IPS-18a (cell line): ENCODE measurements at regions not wholly inside any gene's neighbourhood (a gene's known extent, or its start where the extent isn't known, plus 50 kb on each side); places are given as distances from the start of the nearest gene placed in this dataset.

Source experiments
- H3K27ac ChIP-seq: one replicate; pipeline ENCODE4 v1.5.1; 2013; ENCODE audit warnings: low read length
- H3K27me3 ChIP-seq: one replicate; pipeline ENCODE4 v1.6.1; 2013; ENCODE audit warnings: mild to moderate bottlenecking, low read length; ENCODE audit not compliant: control insufficient read depth, insufficient read depth
- H3K36me3 ChIP-seq: one replicate; pipeline ENCODE4 v1.6.1; 2013; ENCODE audit warnings: low read depth, low read length; ENCODE audit not compliant: control insufficient read depth
- H3K4me1 ChIP-seq: one replicate; pipeline ENCODE4 v1.6.1; 2013; ENCODE audit warnings: low read depth, low read length; ENCODE audit not compliant: control insufficient read depth
- H3K4me3 ChIP-seq: one replicate; pipeline ENCODE4 v1.5.1; 2013; ENCODE audit warnings: low read length
- H3K9ac ChIP-seq: one replicate; pipeline ENCODE4 v1.6.1; 2013; ENCODE audit warnings: mild to moderate bottlenecking, low read length, moderate library complexity
- H3K9me3 ChIP-seq: one replicate; pipeline ENCODE4 v1.6.1; 2013; ENCODE audit warnings: low read depth, low read length; ENCODE audit not compliant: control insufficient read depth

DNA sequence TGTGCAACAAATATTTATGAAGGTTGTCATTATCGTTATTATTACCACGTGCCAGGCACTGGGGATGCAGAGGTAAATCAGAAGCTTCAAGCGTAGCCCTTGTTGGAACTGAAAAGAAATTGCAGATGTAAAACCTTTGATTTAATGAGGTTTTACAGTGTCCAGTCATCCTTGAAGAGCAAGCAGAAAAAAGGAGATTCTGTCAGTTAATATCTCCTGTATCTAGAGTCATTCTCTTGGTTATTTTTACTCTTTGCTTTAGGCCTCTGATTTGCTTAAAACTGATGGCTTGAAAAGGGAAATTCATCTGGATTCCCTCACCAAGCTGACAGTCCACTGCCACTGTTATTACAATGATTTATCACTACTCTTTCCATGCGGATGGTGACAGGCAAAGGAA lies 179.3 kb downstream of the GALC start:
- H3K27me3 ChIP-seq: no peaks in the 10 kb centered on the region
- no peak overlapping the region for H3K4me3 ChIP-seq
- H3K27ac ChIP-seq: no peak overlapping the region
- H3K36me3 ChIP-seq: no peaks in the 10 kb centered on the region
- no peaks in the 10 kb centered on the region for H3K9me3 ChIP-seq
- H3K9ac ChIP-seq: no peak overlapping the region
- H3K4me1 ChIP-seq: no peaks in the 10 kb centered on the region

DNA sequence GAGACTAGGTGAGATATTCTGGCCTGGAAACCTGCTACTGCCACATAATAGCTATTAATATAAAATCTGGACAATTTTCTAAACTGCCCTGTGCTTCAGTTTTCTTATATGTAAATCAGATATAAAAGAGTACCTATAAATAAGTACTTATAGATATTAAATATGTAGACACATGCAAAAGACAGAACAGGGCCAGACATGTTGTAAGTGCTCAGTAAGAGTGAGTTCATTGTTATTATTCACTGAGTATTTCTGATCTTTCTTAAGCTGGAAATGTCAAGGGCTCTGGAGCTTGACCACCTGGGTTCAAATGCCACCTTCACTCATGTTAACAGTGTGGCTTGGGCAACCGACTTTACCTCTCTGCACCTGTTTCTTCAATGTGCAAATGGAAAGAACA lies 179.8 kb downstream of the GALC start:
- no peak overlapping the region for H3K4me3 ChIP-seq
- no peaks in the 10 kb centered on the region for H3K9me3 ChIP-seq
- no peaks in the 10 kb centered on the region for H3K4me1 ChIP-seq
- H3K36me3 ChIP-seq: no peaks in the 10 kb centered on the region
- H3K9ac ChIP-seq: no peak overlapping the region
- no peaks in the 10 kb centered on the region for H3K27me3 ChIP-seq
- no peak overlapping the region for H3K27ac ChIP-seq

DNA sequence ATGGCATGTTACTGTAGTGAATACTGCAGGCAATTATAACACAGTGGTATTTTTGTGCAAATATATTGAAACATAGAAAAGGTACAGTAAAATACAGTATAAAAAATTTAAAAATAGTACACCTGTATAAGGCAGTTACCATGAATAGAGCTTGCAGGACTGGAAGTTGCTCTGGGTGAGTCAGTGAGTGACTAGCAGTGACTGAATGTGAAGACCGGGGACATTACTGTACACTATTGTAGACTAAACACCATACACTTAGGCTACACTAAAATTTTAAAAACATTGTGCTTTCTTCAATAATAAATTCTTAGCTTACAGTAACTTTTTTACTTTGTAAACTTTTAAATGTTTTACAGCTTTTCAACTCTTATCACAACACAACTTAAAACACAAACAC lies 181.7 kb downstream of the GALC start:
- Histone ChIP-seq H3K27ac (no peak overlapping the region), H3K4me1 (no peaks in the 10 kb centered on the region), H3K36me3 (no peaks in the 10 kb centered on the region), H3K9me3 (no peaks in the 10 kb centered on the region), H3K4me3 (no peak overlapping the region), H3K9ac (no peak overlapping the region), H3K27me3 (no peaks in the 10 kb centered on the region)

GRCh38 chr14:87810711-87811110 lies 182.3 kb downstream of the GALC start:
- Histone ChIP-seq H3K27me3 (no peaks in the 10 kb centered on the region), H3K9ac (no peak overlapping the region), H3K4me3 (no peak overlapping the region), H3K36me3 (no peaks in the 10 kb centered on the region), H3K27ac (no peak overlapping the region), H3K4me1 (no peaks in the 10 kb centered on the region), H3K9me3 (no peaks in the 10 kb centered on the region)

GRCh38 chr14:87809261-87809660 lies 183.7 kb downstream of the GALC start:
- Histone ChIP-seq H3K9ac (no peak overlapping the region), H3K36me3 (no peaks in the 10 kb centered on the region), H3K27ac (no peak overlapping the region), H3K4me3 (no peak overlapping the region), H3K27me3 (no peaks in the 10 kb centered on the region), H3K4me1 (no peaks in the 10 kb centered on the region), H3K9me3 (no peaks in the 10 kb centered on the region)

- Histone ChIP-seq H3K4me1 (no peaks in the 10 kb centered on the region), H3K4me3 (no peak overlapping the region), H3K9ac (no peak overlapping the region), H3K36me3 (no peaks in the 10 kb centered on the region), H3K27ac (no peak overlapping the region), H3K9me3 (no peaks in the 10 kb centered on the region), H3K27me3 (no peaks in the 10 kb centered on the region)
These were observed 187.7 kb downstream of the GALC start for GRCh38 chr14:87805315-87805723.

GRCh38 chr14:87800216-87800615 lies 192.8 kb downstream of the GALC start:
- H3K27ac ChIP-seq: no peak overlapping the region

DNA sequence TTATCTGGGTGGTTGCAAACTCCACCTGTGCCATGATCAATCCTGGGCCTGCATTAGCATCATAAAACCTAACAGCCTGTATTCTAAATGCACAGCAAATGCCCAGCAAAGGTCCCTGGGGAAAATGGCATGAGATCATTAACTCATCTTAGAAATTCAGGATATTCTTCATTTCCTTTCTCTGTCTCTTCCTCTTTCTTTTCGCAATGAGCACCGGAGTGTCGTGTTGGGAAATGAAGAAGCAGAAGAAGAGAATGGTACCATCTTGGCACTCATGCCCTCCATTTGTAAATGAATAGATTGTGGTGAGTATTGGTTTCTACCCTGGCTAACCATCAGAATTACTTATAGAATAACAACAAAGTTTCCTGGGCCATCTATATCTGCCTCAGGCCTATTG lies 193.6 kb downstream of the GALC start:
- no peak overlapping the region for H3K27ac ChIP-seq
- no peak overlapping the region for H3K9ac ChIP-seq
- no peaks in the 10 kb centered on the region for H3K9me3 ChIP-seq
- no peaks in the 10 kb centered on the region for H3K36me3 ChIP-seq
- H3K4me1 ChIP-seq: peaks cover 18% of the 10 kb centered on the region
- H3K4me3 ChIP-seq: no peak overlapping the region
- H3K27me3 ChIP-seq: no peaks in the 10 kb centered on the region

More at GRCh38 chr14:87800216-87800615, 192.8 kb downstream of the GALC start:
- no peaks in the 10 kb centered on the region for H3K27me3 ChIP-seq
- no peaks in the 10 kb centered on the region for H3K36me3 ChIP-seq
- peaks cover 18% of the 10 kb centered on the region for H3K4me1 ChIP-seq
- no peak overlapping the region for H3K4me3 ChIP-seq
- H3K9ac ChIP-seq: no peak overlapping the region
- no peaks in the 10 kb centered on the region for H3K9me3 ChIP-seq

DNA sequence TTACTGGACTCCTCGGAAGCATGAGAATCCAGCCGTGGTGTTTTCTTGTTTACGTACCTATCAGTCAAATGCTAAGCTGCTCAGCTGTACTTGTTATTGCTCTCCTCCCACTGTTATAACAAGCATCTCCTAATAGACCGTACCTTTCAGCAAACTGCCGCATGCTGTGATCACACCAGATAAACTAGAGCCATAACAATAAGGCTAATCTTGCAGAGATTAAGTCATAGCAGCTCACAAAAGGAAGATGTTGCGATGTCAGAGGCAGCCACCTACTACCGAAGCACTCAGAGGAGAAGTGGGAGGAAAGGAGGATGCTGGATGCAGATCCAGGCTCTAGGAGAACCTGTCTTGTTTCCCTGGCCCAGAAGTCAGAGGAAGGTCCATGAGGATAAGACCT lies 196.0 kb downstream of the GALC start:
- no peaks in the 10 kb centered on the region for H3K36me3 ChIP-seq
- H3K4me1 ChIP-seq: peaks cover 18% of the 10 kb centered on the region
- H3K27ac ChIP-seq: no peak overlapping the region
- H3K9me3 ChIP-seq: no peaks in the 10 kb centered on the region
- no peak overlapping the region for H3K9ac ChIP-seq
- H3K4me3 ChIP-seq: no peak overlapping the region
- no peaks in the 10 kb centered on the region for H3K27me3 ChIP-seq

DNA sequence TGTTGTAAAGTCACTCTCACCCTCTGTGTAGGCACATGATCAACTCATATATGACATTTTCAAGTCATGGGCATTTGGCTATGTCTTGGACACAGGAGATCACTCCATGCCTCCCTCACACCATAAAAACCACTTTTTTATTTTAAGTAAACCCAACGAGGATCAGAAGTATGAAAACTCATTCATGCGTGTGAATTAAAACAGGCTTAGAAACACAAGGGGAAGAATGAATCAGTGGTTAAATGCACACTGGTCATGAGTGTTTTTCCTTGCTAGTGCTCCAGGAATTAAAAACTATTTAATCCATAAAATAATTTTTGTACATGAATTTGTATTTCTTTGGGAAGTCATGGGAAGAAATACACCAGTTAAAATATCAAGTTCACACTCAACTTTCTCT lies 198.4 kb downstream of the GALC start:
- Histone ChIP-seq H3K9me3 (no peaks in the 10 kb centered on the region), H3K27me3 (no peaks in the 10 kb centered on the region), H3K4me3 (no peak overlapping the region), H3K27ac (no peak overlapping the region), H3K36me3 (no peaks in the 10 kb centered on the region), H3K9ac (no peak overlapping the region), H3K4me1 (peaks cover 14% of the 10 kb centered on the region)

- H3K4me1 ChIP-seq: no peaks in the 10 kb centered on the region
- H3K27ac ChIP-seq: no peak overlapping the region
- no peaks in the 10 kb centered on the region for H3K36me3 ChIP-seq
- no peak overlapping the region for H3K9ac ChIP-seq
- no peaks in the 10 kb centered on the region for H3K27me3 ChIP-seq
- H3K4me3 ChIP-seq: no peak overlapping the region
- no peaks in the 10 kb centered on the region for H3K9me3 ChIP-seq
These were observed 207.1 kb downstream of the GALC start for GRCh38 chr14:87785897-87786296.

DNA sequence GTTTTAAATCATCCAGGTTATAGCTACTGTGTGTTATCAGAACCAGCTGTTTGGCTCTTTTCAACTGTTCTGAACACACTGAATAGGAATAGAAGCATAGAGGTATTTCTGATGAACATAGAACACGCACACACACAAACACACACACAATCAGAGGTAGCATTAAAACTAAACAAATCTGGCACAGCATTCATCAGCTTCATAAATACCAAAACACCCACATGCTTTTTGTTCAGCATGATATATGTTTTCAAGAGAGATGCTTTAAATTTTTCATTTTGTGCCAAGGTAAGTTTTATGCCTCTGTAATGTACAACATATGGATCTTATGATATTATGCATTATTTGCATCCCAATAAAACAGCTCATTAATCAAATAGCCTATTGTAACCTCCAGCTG lies 208.6 kb downstream of the GALC start:
- Histone ChIP-seq H3K4me3 (no peak overlapping the region), H3K9me3 (no peaks in the 10 kb centered on the region), H3K4me1 (no peaks in the 10 kb centered on the region), H3K27me3 (no peaks in the 10 kb centered on the region), H3K9ac (no peak overlapping the region), H3K27ac (no peak overlapping the region), H3K36me3 (no peaks in the 10 kb centered on the region)
